ENCODE measurements at regions not wholly inside any gene's neighbourhood (a gene's known extent, or its start where the extent isn't known, plus 50 kb on each side); places are given as distances from the start of the nearest gene placed in this dataset.
A peak's percentile ranks its signal among the peaks of the same experiment; 100 is the strongest.

- TF ChIP-seq CTCF (IDR thresholded peaks at IDR 0.05; ENCODE audit: extremely low read depth, insufficient read depth, missing control alignments), result peak; percentile 59
- in situ Hi-C loops (cut with MboI; ENCODE audit: low pct_unique_long_range_greater_than_20kb, low sequenced_read_pairs, unreplicated experiment), result no loop called here
- no peak for DNase-seq (ENCODE audit: low spot score)
Measured at GRCh38 chr4:55184600-55185523, 59.5 kb upstream of the KDR start.

GRCh38 chr4:55186123-55186522 is 60.7 kb upstream of the KDR start:
- DNase-seq (ENCODE audit: low spot score), result no peak
- no peak for TF ChIP-seq CTCF (IDR thresholded peaks at IDR 0.05; ENCODE audit: extremely low read depth, insufficient read depth, missing control alignments)
- in situ Hi-C loops (cut with MboI; ENCODE audit: low pct_unique_long_range_greater_than_20kb, low sequenced_read_pairs, unreplicated experiment), result no loop called here

- no peak for TF ChIP-seq CTCF (IDR thresholded peaks at IDR 0.05; ENCODE audit: extremely low read depth, insufficient read depth, missing control alignments)
- DNase-seq (ENCODE audit: low spot score), result no peak
- in situ Hi-C loops (cut with MboI; ENCODE audit: low pct_unique_long_range_greater_than_20kb, low sequenced_read_pairs, unreplicated experiment), result no loop called here
Measured at GRCh38 chr4:55186700-55187099, 61.3 kb upstream of the KDR start.

- DNase-seq (ENCODE audit: low spot score), result no peak
- no peak for TF ChIP-seq CTCF (IDR thresholded peaks at IDR 0.05; ENCODE audit: extremely low read depth, insufficient read depth, missing control alignments)
- in situ Hi-C loops (cut with MboI; ENCODE audit: low pct_unique_long_range_greater_than_20kb, low sequenced_read_pairs, unreplicated experiment), result no loop called here
Measured at GRCh38 chr4:55214172-55214571, 88.8 kb upstream of the KDR start.

GRCh38 chr4:55215087-55215486 is 89.7 kb upstream of the KDR start:
- TF ChIP-seq CTCF (IDR thresholded peaks at IDR 0.05; ENCODE audit: extremely low read depth, insufficient read depth, missing control alignments), result no peak
- no peak for DNase-seq (ENCODE audit: low spot score)
- in situ Hi-C loops (cut with MboI; ENCODE audit: low pct_unique_long_range_greater_than_20kb, low sequenced_read_pairs, unreplicated experiment), result no loop called here

- DNase-seq (ENCODE audit: low spot score), result no peak
- TF ChIP-seq CTCF (IDR thresholded peaks at IDR 0.05; ENCODE audit: extremely low read depth, insufficient read depth, missing control alignments), result no peak
- in situ Hi-C loops (cut with MboI; ENCODE audit: low pct_unique_long_range_greater_than_20kb, low sequenced_read_pairs, unreplicated experiment), result no loop called here
Measured at GRCh38 chr4:55216863-55217635, 91.7 kb upstream of the KDR start.

All from GM13977 (cell line).